AG04449 (cell line): ENCODE measurements at regions not wholly inside any gene's neighbourhood (a gene's known extent, or its start where the extent isn't known, plus 50 kb on each side); places are given as distances from the start of the nearest gene placed in this dataset.

ENCODE experiments used
- CTCF ChIA-PET: fragments of 350-600 bp; formaldehyde crosslinking; extraction: SDS; loops from one replicate; lab custom pipeline; 2021; ENCODE audit warnings: antibody characterized with exemption; lab: Yijun Ruan, JAX
- POLR2A ChIA-PET: fragments of 400-600, 350-600 bp; formaldehyde crosslinking; extraction: SDS; loops from one replicate; lab custom pipeline; 2020; ENCODE audit warnings: antibody characterized with exemption, inconsistent platforms; lab: Yijun Ruan, JAX
- DNase-seq: peaks from one replicate; pipeline ENCODE4 v3.0.0-alpha.2; 2010; ENCODE audit warnings: low read depth, low spot score
- H3K4me3 ChIP-seq: 2 replicates; pipeline ENCODE4 v1.5.1; 2011; ENCODE audit warnings: low read depth, mild to moderate bottlenecking, control low read depth, low read length
- CTCF ChIP-seq: IDR thresholded peaks from one replicate; pipeline ENCODE4 v1.5.1; 2011; ENCODE audit warnings: mild to moderate bottlenecking, moderate library complexity, low read length, control low read depth, inconsistent platforms; ENCODE audit not compliant: insufficient read depth; ENCODE audit errors: missing control alignments

- H3K4me3 ChIP-seq = no peak overlapping the region
- CTCF ChIA-PET = no interaction called here
- POLR2A ChIA-PET = no interaction called here
- no peak for DNase-seq
- no peak for TF ChIP-seq CTCF
Observed at GRCh38 chr12:72869024-72869423, 596.9 kb downstream of the TRHDE start.

- no peak for DNase-seq
- no peak for TF ChIP-seq CTCF
Observed at GRCh38 chr12:72872238-72872887, 600.2 kb downstream of the TRHDE start.

GRCh38 chr12:72872996-72873395, 600.8 kb downstream of the TRHDE start:
- DNase-seq = no peak
- no peak overlapping the region for H3K4me3 ChIP-seq
- CTCF ChIA-PET = no interaction called here
- no peak for TF ChIP-seq CTCF
- POLR2A ChIA-PET = no interaction called here

More at GRCh38 chr12:72872238-72872887, 600.2 kb downstream of the TRHDE start:
- ChIA-PET CTCF (no interaction called here), POLR2A (no interaction called here)
- H3K4me3 ChIP-seq = no peak overlapping the region

- no peak for TF ChIP-seq CTCF
- DNase-seq = no peak
- CTCF ChIA-PET = no interaction called here
- POLR2A ChIA-PET = no interaction called here
- H3K4me3 ChIP-seq = no peak overlapping the region
Observed at GRCh38 chr12:72876092-72876491, 603.9 kb downstream of the TRHDE start.

- H3K4me3 ChIP-seq = no peak overlapping the region
- no peak for DNase-seq
- TF ChIP-seq CTCF = no peak
- POLR2A ChIA-PET = no interaction called here
- CTCF ChIA-PET = no interaction called here
Observed at GRCh38 chr12:72888693-72889092, 616.5 kb downstream of the TRHDE start.

GRCh38 chr12:72889791-72890190, 617.6 kb downstream of the TRHDE start:
- POLR2A ChIA-PET = no interaction called here
- TF ChIP-seq CTCF = no peak
- no peak overlapping the region for H3K4me3 ChIP-seq
- CTCF ChIA-PET = no interaction called here
- DNase-seq = no peak
